Activated CD8-positive, alpha-beta memory T cell treated with anti-CD3 and anti-CD28 coated beads, Interleukin-2, amount 50 U/mL, for 4 hours (primary cell): ENCODE measurements at regions not wholly inside any gene's neighbourhood (a gene's known extent, or its start where the extent isn't known, plus 50 kb on each side); places are given as distances from the start of the nearest gene placed in this dataset.

Source experiments
- DNase-seq: peaks from one replicate; pipeline ENCODE4 v3.0.0-alpha.2; 2020

- DNase-seq, result no peak
These were observed 290.1 kb downstream of the BMP7 start for GRCh38 chr20:56976336-56976735.

- no peak for DNase-seq
These were observed 288.0 kb downstream of the BMP7 start for GRCh38 chr20:56978475-56978874.

GRCh38 chr20:56979125-56979524, 287.3 kb downstream of the BMP7 start:
- no peak for DNase-seq

GRCh38 chr20:56981301-56981700, 285.1 kb downstream of the BMP7 start:
- DNase-seq, result no peak

GRCh38 chr20:56983813-56984212, 282.6 kb downstream of the BMP7 start:
- DNase-seq, result no peak

- DNase-seq, result no peak
These were observed 281.3 kb downstream of the BMP7 start for GRCh38 chr20:56985066-56985685.

- DNase-seq, result no peak
These were observed 280.0 kb downstream of the BMP7 start for GRCh38 chr20:56986476-56986875.

- no peak for DNase-seq
These were observed 279.3 kb downstream of the BMP7 start for GRCh38 chr20:56986931-56987720.

- DNase-seq, result no peak
These were observed 278.5 kb downstream of the BMP7 start for GRCh38 chr20:56987986-56988385.

- no peak for DNase-seq
These were observed 278.0 kb downstream of the BMP7 start for GRCh38 chr20:56988446-56988845.

- DNase-seq, result no peak
These were observed 276.9 kb downstream of the BMP7 start for GRCh38 chr20:56989516-56989915.

GRCh38 chr20:56993020-56993559, 273.4 kb downstream of the BMP7 start:
- DNase-seq, result no peak

GRCh38 chr20:56994006-56994405, 272.4 kb downstream of the BMP7 start:
- no peak for DNase-seq

GRCh38 chr20:56995149-56995548, 271.3 kb downstream of the BMP7 start:
- DNase-seq, result no peak

GRCh38 chr20:56995635-56996075, 270.8 kb downstream of the BMP7 start:
- DNase-seq, result no peak

- no peak for DNase-seq
These were observed 269.9 kb downstream of the BMP7 start for GRCh38 chr20:56996533-56996932.

- DNase-seq, result no peak
These were observed 268.0 kb downstream of the BMP7 start for GRCh38 chr20:56998438-56998837.

GRCh38 chr20:57000441-57000968, 265.9 kb downstream of the BMP7 start:
- DNase-seq, result no peak

GRCh38 chr20:57001126-57001767, 265.2 kb downstream of the BMP7 start:
- DNase-seq, result no peak

GRCh38 chr20:57002066-57002570, 264.3 kb downstream of the BMP7 start:
- no peak for DNase-seq

- no peak for DNase-seq
These were observed 263.4 kb downstream of the BMP7 start for GRCh38 chr20:57003012-57003411.

GRCh38 chr20:57004416-57004815, 262.0 kb downstream of the BMP7 start:
- no peak for DNase-seq
